ENCODE measurements at regions not wholly inside any gene's neighbourhood (a gene's known extent, or its start where the extent isn't known, plus 50 kb on each side); places are given as distances from the start of the nearest gene placed in this dataset.

- H3K4me3 ChIP-seq (ENCODE audit: insufficient read depth, low read depth, low read length, poor library complexity, severe bottlenecking), result no peak overlapping the region
- peaks cover 6% of the 10 kb centered on the region for H3K27me3 ChIP-seq (replicated peaks; ENCODE audit: control insufficient read depth, insufficient read depth, low read length, poor library complexity, severe bottlenecking)
- no peaks in the 10 kb centered on the region for H3K9me3 ChIP-seq (ENCODE audit: control insufficient read depth, low read length)
- H3K27ac ChIP-seq (ENCODE audit: insufficient read depth, low read length, poor library complexity, severe bottlenecking), result no peak overlapping the region
- no peaks in the 10 kb centered on the region for H3K36me3 ChIP-seq (ENCODE audit: control insufficient read depth, insufficient read depth, low read length)
- no peaks in the 10 kb centered on the region for H3K4me1 ChIP-seq (ENCODE audit: control insufficient read depth, insufficient read depth, low read length, poor library complexity, severe bottlenecking)
- DNase-seq, result no peak
Observed at GRCh38 chr15:39396979-39397615, 183.8 kb upstream of the THBS1 start.

GRCh38 chr15:39397883-39398282 is 183.0 kb upstream of the THBS1 start:
- no peak for DNase-seq
- Histone ChIP-seq H3K27ac (ENCODE audit: insufficient read depth, low read length, poor library complexity, severe bottlenecking) (no peak overlapping the region), H3K27me3 (replicated peaks; ENCODE audit: control insufficient read depth, insufficient read depth, low read length, poor library complexity, severe bottlenecking) (peaks cover 6% of the 10 kb centered on the region), H3K4me1 (ENCODE audit: control insufficient read depth, insufficient read depth, low read length, poor library complexity, severe bottlenecking) (no peaks in the 10 kb centered on the region), H3K36me3 (ENCODE audit: control insufficient read depth, insufficient read depth, low read length) (no peaks in the 10 kb centered on the region), H3K9me3 (ENCODE audit: control insufficient read depth, low read length) (no peaks in the 10 kb centered on the region), H3K4me3 (ENCODE audit: insufficient read depth, low read depth, low read length, poor library complexity, severe bottlenecking) (no peak overlapping the region)

- Histone ChIP-seq H3K27ac (ENCODE audit: insufficient read depth, low read length, poor library complexity, severe bottlenecking) (no peak overlapping the region), H3K4me3 (ENCODE audit: insufficient read depth, low read depth, low read length, poor library complexity, severe bottlenecking) (no peak overlapping the region), H3K4me1 (ENCODE audit: control insufficient read depth, insufficient read depth, low read length, poor library complexity, severe bottlenecking) (no peaks in the 10 kb centered on the region), H3K27me3 (replicated peaks; ENCODE audit: control insufficient read depth, insufficient read depth, low read length, poor library complexity, severe bottlenecking) (peaks cover 2% of the 10 kb centered on the region), H3K9me3 (ENCODE audit: control insufficient read depth, low read length) (no peaks in the 10 kb centered on the region), H3K36me3 (ENCODE audit: control insufficient read depth, insufficient read depth, low read length) (no peaks in the 10 kb centered on the region)
- DNase-seq, result no peak
Observed at GRCh38 chr15:39399600-39399999, 181.3 kb upstream of the THBS1 start.

- no peak for DNase-seq
- Histone ChIP-seq H3K36me3 (ENCODE audit: control insufficient read depth, insufficient read depth, low read length) (no peaks in the 10 kb centered on the region), H3K9me3 (ENCODE audit: control insufficient read depth, low read length) (no peaks in the 10 kb centered on the region), H3K27ac (ENCODE audit: insufficient read depth, low read length, poor library complexity, severe bottlenecking) (no peak overlapping the region), H3K27me3 (replicated peaks; ENCODE audit: control insufficient read depth, insufficient read depth, low read length, poor library complexity, severe bottlenecking) (peaks cover 2% of the 10 kb centered on the region), H3K4me3 (ENCODE audit: insufficient read depth, low read depth, low read length, poor library complexity, severe bottlenecking) (no peak overlapping the region), H3K4me1 (ENCODE audit: control insufficient read depth, insufficient read depth, low read length, poor library complexity, severe bottlenecking) (no peaks in the 10 kb centered on the region)
Observed at GRCh38 chr15:39400002-39400401, 180.9 kb upstream of the THBS1 start.

GRCh38 chr15:39400821-39401550 is 179.9 kb upstream of the THBS1 start:
- Histone ChIP-seq H3K36me3 (ENCODE audit: control insufficient read depth, insufficient read depth, low read length) (no peaks in the 10 kb centered on the region), H3K27ac (ENCODE audit: insufficient read depth, low read length, poor library complexity, severe bottlenecking) (no peak overlapping the region), H3K9me3 (ENCODE audit: control insufficient read depth, low read length) (no peaks in the 10 kb centered on the region), H3K4me1 (ENCODE audit: control insufficient read depth, insufficient read depth, low read length, poor library complexity, severe bottlenecking) (no peaks in the 10 kb centered on the region), H3K4me3 (ENCODE audit: insufficient read depth, low read depth, low read length, poor library complexity, severe bottlenecking) (no peak overlapping the region), H3K27me3 (replicated peaks; ENCODE audit: control insufficient read depth, insufficient read depth, low read length, poor library complexity, severe bottlenecking) (no peaks in the 10 kb centered on the region)
- no peak for DNase-seq

DNA sequence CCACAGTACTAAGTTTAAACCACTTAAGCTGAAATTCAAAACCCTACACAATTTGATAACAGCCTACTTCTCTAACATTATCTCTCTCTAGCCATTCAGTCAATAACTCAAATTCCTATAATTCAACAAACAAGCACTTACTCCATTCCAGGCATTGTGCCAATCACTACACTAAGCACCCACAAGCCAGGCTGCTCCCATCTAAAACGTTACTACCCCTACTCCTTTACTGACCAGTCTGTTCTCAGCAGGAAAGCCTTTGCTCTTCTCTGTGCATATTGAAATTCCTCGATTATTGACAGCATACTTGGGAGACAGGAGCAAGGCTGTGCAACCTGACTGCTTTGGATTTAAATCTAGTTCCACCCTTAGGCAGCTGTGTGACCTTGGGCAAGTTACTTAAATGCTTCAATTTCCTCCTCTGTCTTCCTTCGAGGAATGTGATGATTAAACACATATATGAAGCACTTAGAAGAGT is 177.2 kb upstream of the THBS1 start:
- Histone ChIP-seq H3K27me3 (replicated peaks; ENCODE audit: control insufficient read depth, insufficient read depth, low read length, poor library complexity, severe bottlenecking) (no peaks in the 10 kb centered on the region), H3K4me3 (ENCODE audit: insufficient read depth, low read depth, low read length, poor library complexity, severe bottlenecking) (no peak overlapping the region), H3K36me3 (ENCODE audit: control insufficient read depth, insufficient read depth, low read length) (no peaks in the 10 kb centered on the region), H3K27ac (ENCODE audit: insufficient read depth, low read length, poor library complexity, severe bottlenecking) (no peak overlapping the region), H3K9me3 (ENCODE audit: control insufficient read depth, low read length) (no peaks in the 10 kb centered on the region), H3K4me1 (ENCODE audit: control insufficient read depth, insufficient read depth, low read length, poor library complexity, severe bottlenecking) (no peaks in the 10 kb centered on the region)
- no peak for DNase-seq

DNA sequence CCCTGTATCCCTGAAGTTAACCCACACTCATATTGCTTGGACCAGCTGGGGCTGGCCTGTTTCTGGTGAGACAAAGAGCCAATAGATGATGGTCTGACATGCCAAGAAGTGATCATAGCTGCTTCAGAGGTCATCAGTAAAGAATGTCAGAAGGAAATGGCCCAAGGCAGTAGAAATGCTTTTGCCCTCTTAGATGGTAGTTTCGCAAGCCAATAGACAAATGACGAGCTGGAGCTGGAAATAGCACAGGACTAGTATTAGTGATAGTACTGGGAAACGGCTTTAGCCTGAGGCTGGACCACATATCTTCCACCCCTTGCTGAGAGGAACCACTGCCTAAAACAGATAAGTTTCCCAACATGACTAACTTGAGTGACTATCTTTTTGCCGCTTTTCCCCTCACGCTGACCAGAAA is 176.1 kb upstream of the THBS1 start:
- Histone ChIP-seq H3K36me3 (ENCODE audit: control insufficient read depth, insufficient read depth, low read length) (no peaks in the 10 kb centered on the region), H3K27ac (ENCODE audit: insufficient read depth, low read length, poor library complexity, severe bottlenecking) (no peak overlapping the region), H3K4me3 (ENCODE audit: insufficient read depth, low read depth, low read length, poor library complexity, severe bottlenecking) (no peak overlapping the region), H3K9me3 (ENCODE audit: control insufficient read depth, low read length) (no peaks in the 10 kb centered on the region), H3K4me1 (ENCODE audit: control insufficient read depth, insufficient read depth, low read length, poor library complexity, severe bottlenecking) (no peaks in the 10 kb centered on the region), H3K27me3 (replicated peaks; ENCODE audit: control insufficient read depth, insufficient read depth, low read length, poor library complexity, severe bottlenecking) (no peaks in the 10 kb centered on the region)
- no peak for DNase-seq

- no peak for DNase-seq
- Histone ChIP-seq H3K36me3 (ENCODE audit: control insufficient read depth, insufficient read depth, low read length) (no peaks in the 10 kb centered on the region), H3K27ac (ENCODE audit: insufficient read depth, low read length, poor library complexity, severe bottlenecking) (no peak overlapping the region), H3K4me3 (ENCODE audit: insufficient read depth, low read depth, low read length, poor library complexity, severe bottlenecking) (no peak overlapping the region), H3K4me1 (ENCODE audit: control insufficient read depth, insufficient read depth, low read length, poor library complexity, severe bottlenecking) (no peaks in the 10 kb centered on the region), H3K9me3 (ENCODE audit: control insufficient read depth, low read length) (no peaks in the 10 kb centered on the region), H3K27me3 (replicated peaks; ENCODE audit: control insufficient read depth, insufficient read depth, low read length, poor library complexity, severe bottlenecking) (no peaks in the 10 kb centered on the region)
Observed at GRCh38 chr15:39406485-39406884, 174.4 kb upstream of the THBS1 start.

DNA sequence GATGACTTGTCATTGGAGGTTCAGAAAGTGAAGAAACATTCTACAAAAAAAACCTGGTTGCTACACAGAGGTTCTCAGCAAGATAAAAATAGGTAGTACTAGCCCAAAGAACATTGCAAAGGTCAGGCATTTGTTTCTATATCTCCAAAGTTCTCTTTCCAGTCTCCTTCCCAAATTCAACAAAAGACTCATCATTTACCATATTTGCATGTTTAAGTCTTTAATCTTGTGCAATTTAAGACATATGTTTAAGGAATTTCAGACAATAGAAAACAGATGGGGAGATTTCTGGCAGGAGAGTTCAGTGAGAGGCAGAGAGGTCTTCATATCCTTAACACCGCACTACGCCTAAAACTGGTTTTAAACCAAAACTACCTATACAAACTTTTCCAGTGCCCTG is 173.8 kb upstream of the THBS1 start:
- Histone ChIP-seq H3K9me3 (ENCODE audit: control insufficient read depth, low read length) (no peaks in the 10 kb centered on the region), H3K4me3 (ENCODE audit: insufficient read depth, low read depth, low read length, poor library complexity, severe bottlenecking) (no peak overlapping the region), H3K27me3 (replicated peaks; ENCODE audit: control insufficient read depth, insufficient read depth, low read length, poor library complexity, severe bottlenecking) (no peaks in the 10 kb centered on the region), H3K27ac (ENCODE audit: insufficient read depth, low read length, poor library complexity, severe bottlenecking) (no peak overlapping the region), H3K36me3 (ENCODE audit: control insufficient read depth, insufficient read depth, low read length) (no peaks in the 10 kb centered on the region), H3K4me1 (ENCODE audit: control insufficient read depth, insufficient read depth, low read length, poor library complexity, severe bottlenecking) (no peaks in the 10 kb centered on the region)
- no peak for DNase-seq

GRCh38 chr15:39409876-39410530 is 170.9 kb upstream of the THBS1 start:
- H3K9me3 ChIP-seq (ENCODE audit: control insufficient read depth, low read length), result no peaks in the 10 kb centered on the region
- no peak for DNase-seq
- no peak overlapping the region for H3K4me3 ChIP-seq (ENCODE audit: insufficient read depth, low read depth, low read length, poor library complexity, severe bottlenecking)
- no peak overlapping the region for H3K27ac ChIP-seq (ENCODE audit: insufficient read depth, low read length, poor library complexity, severe bottlenecking)
- no peaks in the 10 kb centered on the region for H3K36me3 ChIP-seq (ENCODE audit: control insufficient read depth, insufficient read depth, low read length)
- H3K4me1 ChIP-seq (ENCODE audit: control insufficient read depth, insufficient read depth, low read length, poor library complexity, severe bottlenecking), result no peaks in the 10 kb centered on the region
- H3K27me3 ChIP-seq (replicated peaks; ENCODE audit: control insufficient read depth, insufficient read depth, low read length, poor library complexity, severe bottlenecking), result no peaks in the 10 kb centered on the region
